T-helper 17 cell (primary cell): ENCODE measurements at regions not wholly inside any gene's neighbourhood (a gene's known extent, or its start where the extent isn't known, plus 50 kb on each side); places are given as distances from the start of the nearest gene placed in this dataset.
"Not testable (repeated sequence)": the region's sequence is repeated elsewhere in the genome, so short reads cannot be mapped to it uniquely, and the experiment has no call there.

ENCODE experiments used
- ATAC-seq: fragments of 150-1000 bp; cut with Tn5 transposase; 2 replicates; pipeline ENCODE4 v1.10.0; 2021; ENCODE audit warnings: mild to moderate bottlenecking, moderate library complexity
- DNase-seq, 3 donors: peaks; one replicate each; pipeline versions ENCODE4 v3.0.0 to v3.0.0-alpha.2; 2020 to 2021
- H3K9me3 ChIP-seq: one replicate; pipeline ENCODE4 v1.7.0; 2013; ENCODE audit warnings: low read length, mild to moderate bottlenecking; ENCODE audit not compliant: control insufficient read depth, poor library complexity, severe bottlenecking
- H3K27ac Mint-ChIP-seq: one replicate; pipeline ENCODE4 v1.8.0; 2022; ENCODE audit warnings: mild to moderate bottlenecking, moderate library complexity, mixed read lengths
- H3K27me3 Mint-ChIP-seq: one replicate; pipeline ENCODE4 v1.8.0; 2022; ENCODE audit warnings: mixed read lengths
- H3K36me3 Mint-ChIP-seq: one replicate; pipeline ENCODE4 v1.8.0; 2022; ENCODE audit warnings: low read depth, mixed read lengths
- H3K4me1 Mint-ChIP-seq: one replicate; pipeline ENCODE4 v1.8.0; 2022; ENCODE audit warnings: mild to moderate bottlenecking, mixed read lengths
- H3K4me3 Mint-ChIP-seq: one replicate; pipeline ENCODE4 v1.8.0; 2022; ENCODE audit warnings: mild to moderate bottlenecking, moderate library complexity, mixed read lengths

DNA sequence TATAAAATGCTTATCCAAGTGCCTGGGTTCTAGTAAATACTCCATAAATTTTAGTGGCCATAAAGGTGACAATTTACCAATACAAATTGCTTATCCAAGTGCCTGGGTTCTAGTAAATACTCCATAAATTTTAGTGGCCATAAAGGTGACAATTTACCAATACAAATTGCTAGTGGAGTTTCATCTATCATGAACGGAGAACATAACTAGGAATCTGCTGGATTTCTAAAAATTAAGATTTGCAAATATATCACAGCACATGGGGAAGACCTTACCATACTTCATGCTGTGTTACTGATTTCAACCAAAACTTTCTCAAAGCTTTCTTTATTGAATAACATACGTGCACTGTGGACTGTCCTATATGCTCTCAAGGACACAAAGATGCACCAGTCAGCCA, 1631.4 kb upstream of the FLRT2 start:
- not testable (repeated sequence) for ATAC-seq, H3K4me3 Mint-ChIP-seq, H3K27me3 Mint-ChIP-seq, DNase-seq, H3K4me1 Mint-ChIP-seq, H3K27ac Mint-ChIP-seq, H3K36me3 Mint-ChIP-seq, H3K9me3 ChIP-seq

DNA sequence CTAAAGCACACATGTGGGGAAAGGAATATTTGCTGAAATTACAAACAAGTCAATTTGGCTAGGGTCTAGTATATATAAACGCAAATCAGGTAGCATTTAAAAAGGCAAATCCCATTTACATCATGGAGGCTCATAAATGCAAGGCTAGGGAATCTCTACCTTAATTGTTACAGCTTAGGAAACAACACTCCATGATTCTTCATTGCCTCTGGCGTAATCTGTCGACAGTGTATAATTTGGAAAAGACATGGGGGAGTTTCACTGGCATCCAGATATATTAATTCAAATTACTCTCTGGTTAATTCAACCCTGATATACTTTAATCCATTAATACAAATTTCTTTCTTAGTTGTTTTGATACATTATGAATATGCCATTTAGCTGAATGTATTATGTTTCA, 1630.2 kb upstream of the FLRT2 start:
- Mint-ChIP-seq H3K4me1 (no peaks in the 10 kb centered on the region), H3K27me3 (no peaks in the 10 kb centered on the region)

DNA sequence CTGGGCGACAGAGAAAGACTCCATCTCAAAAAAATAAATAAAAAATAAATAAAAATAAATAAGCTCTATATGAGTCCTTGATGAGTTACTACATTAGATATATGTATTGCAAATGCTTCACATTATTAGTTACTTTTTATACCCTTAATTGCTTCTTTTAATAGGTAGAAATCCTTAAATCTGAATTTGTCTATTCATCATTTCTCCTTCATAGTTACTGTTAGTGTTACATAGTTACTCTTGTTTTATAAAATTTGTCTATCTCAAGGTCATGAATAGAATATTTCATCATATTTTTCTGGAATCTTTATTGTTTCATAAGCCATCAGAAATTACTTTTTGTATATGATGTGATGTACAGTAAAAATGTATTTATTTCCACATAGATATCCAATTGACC, 1624.8 kb upstream of the FLRT2 start:
- Mint-ChIP-seq H3K27ac (no peak overlapping the region), H3K36me3 (no peaks in the 10 kb centered on the region), H3K4me3 (no peak overlapping the region), H3K27me3 (no peaks in the 10 kb centered on the region), H3K4me1 (no peaks in the 10 kb centered on the region)
- no peaks in the 10 kb centered on the region for H3K9me3 ChIP-seq
- ATAC-seq (no peak), DNase-seq (no peak)

More for the DNA sequence above, 1630.2 kb upstream of the FLRT2 start:
- Mint-ChIP-seq H3K36me3 (no peaks in the 10 kb centered on the region), H3K4me3 (no peak overlapping the region), H3K27ac (no peak overlapping the region)
- no peak for DNase-seq
- no peaks in the 10 kb centered on the region for H3K9me3 ChIP-seq
- no peak for ATAC-seq

DNA sequence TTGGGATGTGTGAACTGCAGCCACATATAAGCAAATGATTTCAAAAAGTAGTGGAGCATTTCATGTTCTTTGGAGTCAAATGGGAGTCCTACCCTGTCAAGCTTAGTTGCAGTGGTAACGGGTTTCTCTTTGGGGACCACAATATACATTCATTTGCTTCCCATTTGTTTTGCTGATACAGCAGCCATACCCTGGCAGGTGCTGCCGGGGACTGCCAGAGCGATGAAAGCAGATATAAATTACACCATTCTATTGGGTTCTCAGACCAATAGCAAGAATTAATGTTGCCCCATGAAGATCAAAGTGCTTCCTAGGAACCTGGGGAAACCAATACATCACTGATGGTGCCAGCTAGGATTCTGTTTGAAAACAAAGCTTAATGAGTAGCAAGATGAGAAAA, 1621.5 kb upstream of the FLRT2 start:
- DNase-seq, result no peak
- Mint-ChIP-seq H3K4me3 (no peak overlapping the region), H3K27me3 (no peaks in the 10 kb centered on the region), H3K36me3 (no peaks in the 10 kb centered on the region), H3K4me1 (no peaks in the 10 kb centered on the region), H3K27ac (no peak overlapping the region)
- H3K9me3 ChIP-seq, result no peaks in the 10 kb centered on the region
- ATAC-seq, result no peak

DNA sequence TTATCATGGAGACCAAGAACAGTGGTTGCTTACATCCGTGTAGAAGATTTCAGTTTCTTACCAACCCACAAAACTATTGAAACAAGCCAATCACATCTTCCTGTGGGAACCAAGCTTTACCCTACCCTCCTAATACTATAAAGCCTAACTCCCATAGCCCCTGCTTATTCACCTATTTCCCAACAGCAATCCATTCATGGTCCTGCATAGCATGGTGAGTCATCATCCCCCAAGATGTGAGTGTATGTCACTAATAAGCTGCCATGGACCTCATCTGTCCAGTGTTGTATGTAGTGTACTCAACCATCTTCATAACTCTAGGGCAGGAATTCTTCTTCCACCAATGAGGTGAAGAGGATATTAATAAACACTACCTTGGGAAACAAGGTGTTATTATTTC, 1620.4 kb upstream of the FLRT2 start:
- no peak overlapping the region for H3K27ac Mint-ChIP-seq
- H3K4me3 Mint-ChIP-seq, result no peak overlapping the region
- no peaks in the 10 kb centered on the region for H3K4me1 Mint-ChIP-seq
- DNase-seq, result no peak
- no peaks in the 10 kb centered on the region for H3K27me3 Mint-ChIP-seq
- no peaks in the 10 kb centered on the region for H3K9me3 ChIP-seq
- no peaks in the 10 kb centered on the region for H3K36me3 Mint-ChIP-seq
- no peak for ATAC-seq

DNA sequence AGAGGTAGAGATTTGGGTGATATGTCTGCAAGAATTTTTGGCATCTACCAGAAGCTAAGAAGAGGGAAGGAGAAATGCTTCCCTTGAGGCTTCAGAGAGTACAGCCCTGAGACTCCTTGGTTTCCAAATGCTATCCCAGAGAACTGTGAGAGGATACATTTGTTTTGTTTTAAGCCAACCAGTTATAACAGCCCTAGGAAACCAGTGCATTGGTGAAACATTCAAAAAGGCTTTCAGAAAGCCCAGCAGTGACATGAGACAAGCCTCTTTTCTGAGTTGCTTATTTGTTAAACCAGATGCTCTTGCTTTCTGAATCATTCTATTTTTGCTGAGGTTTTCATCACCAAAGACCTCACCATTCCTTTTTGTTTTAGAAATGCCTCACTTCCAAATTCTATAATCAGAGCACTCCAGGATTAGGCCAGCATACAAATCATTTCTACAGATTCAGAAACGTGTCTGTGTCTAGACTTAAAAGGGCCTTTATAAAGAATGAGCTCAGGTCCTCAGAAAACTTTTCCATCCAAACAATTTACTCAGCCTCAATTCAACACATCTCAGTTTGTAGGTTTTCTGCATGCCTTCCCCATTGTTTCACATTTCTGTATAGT, 1617.8 kb upstream of the FLRT2 start:
- H3K27me3 Mint-ChIP-seq, result no peaks in the 10 kb centered on the region
- H3K4me1 Mint-ChIP-seq, result no peaks in the 10 kb centered on the region
- ATAC-seq, result no peak
- H3K36me3 Mint-ChIP-seq, result no peaks in the 10 kb centered on the region
- DNase-seq, result no peak
- no peaks in the 10 kb centered on the region for H3K9me3 ChIP-seq
- H3K4me3 Mint-ChIP-seq, result no peak overlapping the region
- no peak overlapping the region for H3K27ac Mint-ChIP-seq

DNA sequence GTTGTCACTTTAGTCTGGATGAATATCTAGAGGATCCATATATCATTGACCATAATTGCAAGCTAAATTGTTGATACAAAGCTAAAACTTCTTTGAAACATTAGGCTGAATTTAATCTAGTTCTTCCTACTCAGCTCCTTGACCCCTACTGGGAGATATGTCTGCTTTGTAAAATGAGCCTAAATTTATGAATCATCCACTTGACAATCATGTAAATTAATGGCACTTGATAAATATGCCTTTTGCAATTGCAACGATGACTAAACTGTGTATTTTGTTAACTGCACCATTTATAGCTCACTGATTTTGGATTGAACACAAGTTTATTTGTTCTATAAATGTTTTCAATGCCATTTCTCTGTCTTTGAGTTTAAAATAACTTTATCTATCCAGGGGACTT, 1616.5 kb upstream of the FLRT2 start:
- DNase-seq (no peak), ATAC-seq (no peak)
- H3K27ac Mint-ChIP-seq, result no peak overlapping the region
- H3K27me3 Mint-ChIP-seq, result no peaks in the 10 kb centered on the region
- H3K36me3 Mint-ChIP-seq, result no peaks in the 10 kb centered on the region
- no peaks in the 10 kb centered on the region for H3K4me1 Mint-ChIP-seq
- H3K9me3 ChIP-seq, result no peaks in the 10 kb centered on the region
- no peak overlapping the region for H3K4me3 Mint-ChIP-seq

DNA sequence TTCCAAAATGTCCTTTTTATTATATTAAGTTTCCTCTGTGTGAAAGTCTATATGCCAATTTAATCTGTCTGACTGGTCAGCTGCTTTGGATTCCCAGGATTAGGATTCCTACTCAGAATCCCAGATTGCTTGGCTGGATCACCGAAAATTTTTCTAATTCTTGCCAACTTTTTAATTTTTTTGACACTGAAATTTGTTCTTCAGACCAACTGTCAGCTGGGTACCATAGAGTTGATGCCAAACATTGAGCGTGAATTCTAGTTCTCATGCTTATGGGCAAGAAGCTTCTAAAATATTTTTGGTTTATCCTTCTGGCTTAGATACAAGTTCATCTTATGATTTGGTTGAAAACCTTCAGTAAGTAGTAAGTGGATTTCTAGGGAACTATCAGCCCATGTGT, 1611.4 kb upstream of the FLRT2 start:
- H3K27ac Mint-ChIP-seq, result no peak overlapping the region
- H3K4me3 Mint-ChIP-seq, result no peak overlapping the region
- H3K36me3 Mint-ChIP-seq, result no peaks in the 10 kb centered on the region
- ATAC-seq (no peak), DNase-seq (no peak)
- no peaks in the 10 kb centered on the region for H3K4me1 Mint-ChIP-seq
- no peaks in the 10 kb centered on the region for H3K9me3 ChIP-seq
- H3K27me3 Mint-ChIP-seq, result no peaks in the 10 kb centered on the region

DNA sequence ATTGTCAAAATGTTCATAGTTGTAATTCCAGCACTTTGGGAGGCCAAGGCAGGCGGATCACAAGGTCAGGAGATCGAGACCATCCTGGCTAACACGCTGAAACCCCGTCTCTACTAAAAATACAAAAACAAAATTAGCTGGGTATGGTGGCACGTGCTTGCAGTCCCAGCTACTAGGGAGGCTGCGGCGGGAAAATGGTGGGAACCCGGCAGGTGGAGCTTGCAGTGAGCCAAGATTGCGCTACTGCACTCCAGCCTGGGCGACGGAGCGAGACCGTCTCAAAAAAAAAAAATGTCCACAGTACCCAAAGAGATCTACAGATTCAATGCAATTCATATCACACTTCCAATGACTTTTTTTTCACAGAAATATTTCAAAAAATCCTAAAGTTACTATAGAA, 1610.3 kb upstream of the FLRT2 start:
- H3K9me3 ChIP-seq, H3K27ac Mint-ChIP-seq, DNase-seq, H3K27me3 Mint-ChIP-seq, H3K4me1 Mint-ChIP-seq, H3K36me3 Mint-ChIP-seq, H3K4me3 Mint-ChIP-seq, ATAC-seq: not testable (repeated sequence)

DNA sequence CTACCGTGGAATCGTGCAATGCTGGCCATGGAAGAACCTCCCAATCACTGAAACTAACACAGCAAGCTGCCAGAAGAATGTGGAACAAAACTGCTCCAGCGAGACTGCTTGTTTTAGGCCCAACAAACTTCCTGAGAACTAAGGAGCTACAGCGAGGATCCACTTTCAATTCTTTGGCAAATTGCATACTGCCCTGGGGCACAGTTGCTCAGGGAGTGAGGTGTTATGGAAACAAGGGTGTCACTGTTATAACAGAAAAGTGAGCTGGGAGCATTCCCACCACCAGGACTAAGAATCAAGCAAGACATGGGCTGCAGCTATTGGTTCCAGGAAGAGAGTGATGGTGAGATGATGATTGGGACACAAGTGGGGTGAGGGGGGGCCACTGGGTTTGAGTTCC, 1606.1 kb upstream of the FLRT2 start:
- no peaks in the 10 kb centered on the region for H3K36me3 Mint-ChIP-seq
- no peak for ATAC-seq
- no peak overlapping the region for H3K27ac Mint-ChIP-seq

DNA sequence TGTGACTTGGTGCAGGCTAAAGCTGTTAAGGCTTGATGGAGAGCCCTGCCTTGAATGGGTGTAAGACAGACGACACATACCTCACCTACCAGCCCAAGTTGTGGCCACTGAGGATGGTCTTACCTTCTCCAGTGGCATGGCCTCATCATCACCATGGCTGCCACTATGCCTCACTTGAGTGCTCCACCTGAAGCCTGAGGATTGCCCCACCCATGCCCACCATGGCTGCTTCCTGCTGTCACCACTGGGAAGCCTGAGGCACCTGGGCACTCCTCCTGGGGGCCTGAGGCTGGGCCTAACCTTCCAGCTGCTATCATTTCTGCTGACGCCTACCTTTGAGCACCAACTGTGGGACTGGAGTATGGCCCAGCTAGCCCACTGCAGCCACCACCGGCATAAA, 1605.7 kb upstream of the FLRT2 start:
- no peaks in the 10 kb centered on the region for H3K27me3 Mint-ChIP-seq
- H3K9me3 ChIP-seq, result no peaks in the 10 kb centered on the region
- no peaks in the 10 kb centered on the region for H3K36me3 Mint-ChIP-seq
- H3K4me3 Mint-ChIP-seq, result no peak overlapping the region
- no peak for DNase-seq
- no peaks in the 10 kb centered on the region for H3K4me1 Mint-ChIP-seq
- no peak overlapping the region for H3K27ac Mint-ChIP-seq
- no peak for ATAC-seq

More for the DNA sequence above, 1606.1 kb upstream of the FLRT2 start:
- H3K27me3 Mint-ChIP-seq, result no peaks in the 10 kb centered on the region
- DNase-seq, result no peak
- no peaks in the 10 kb centered on the region for H3K9me3 ChIP-seq
- H3K4me1 Mint-ChIP-seq, result no peaks in the 10 kb centered on the region
- no peak overlapping the region for H3K4me3 Mint-ChIP-seq

DNA sequence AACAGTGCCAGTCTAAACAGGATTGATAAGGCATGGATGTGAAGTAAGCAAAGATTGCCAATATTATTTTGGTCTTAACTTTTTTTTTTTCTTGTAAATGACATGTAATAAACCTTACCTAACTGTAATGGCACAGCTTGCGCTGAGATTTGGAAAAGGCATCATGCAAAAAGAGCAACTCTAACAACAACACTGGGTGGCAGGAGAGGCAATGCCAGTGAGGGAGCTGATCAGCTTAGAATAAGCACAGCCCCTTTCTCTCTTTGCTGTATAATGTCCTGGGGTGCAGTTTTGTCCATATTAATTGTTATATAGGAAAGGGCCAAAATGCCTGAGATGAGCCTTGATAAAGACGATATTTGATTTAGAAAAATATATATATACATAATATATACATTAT, 1589.7 kb upstream of the FLRT2 start:
- H3K27me3 Mint-ChIP-seq, result no peaks in the 10 kb centered on the region
- no peak for ATAC-seq
- H3K9me3 ChIP-seq, result no peaks in the 10 kb centered on the region

DNA sequence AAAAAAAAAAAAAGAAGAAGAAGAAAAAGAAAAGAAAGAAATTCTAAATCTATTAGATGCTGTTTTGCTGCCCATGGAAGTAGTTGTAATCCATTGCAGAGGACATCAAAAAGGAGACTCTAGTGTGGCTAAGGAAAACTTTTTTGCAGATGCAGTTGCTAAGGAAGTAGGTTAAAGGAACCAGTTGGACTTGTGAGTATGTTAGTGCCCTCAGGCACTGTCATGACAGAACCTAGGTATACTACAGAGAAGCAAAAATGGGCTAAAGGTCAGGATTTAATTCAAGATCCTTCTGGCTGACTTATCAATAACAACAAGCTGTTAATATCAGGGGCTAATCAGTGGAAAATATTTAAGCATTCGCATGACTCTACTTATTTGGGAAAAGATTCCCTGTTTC, 1571.6 kb upstream of the FLRT2 start:
- DNase-seq (no peak), ATAC-seq (no peak)
- Mint-ChIP-seq H3K4me1 (no peaks in the 10 kb centered on the region), H3K27me3 (no peaks in the 10 kb centered on the region), H3K4me3 (no peak overlapping the region), H3K36me3 (no peaks in the 10 kb centered on the region), H3K27ac (no peak overlapping the region)
- peaks cover 2% of the 10 kb centered on the region for H3K9me3 ChIP-seq

More for the DNA sequence above, 1589.7 kb upstream of the FLRT2 start:
- no peak for DNase-seq
- Mint-ChIP-seq H3K27ac (no peak overlapping the region), H3K4me1 (no peaks in the 10 kb centered on the region), H3K4me3 (no peak overlapping the region), H3K36me3 (no peaks in the 10 kb centered on the region)

DNA sequence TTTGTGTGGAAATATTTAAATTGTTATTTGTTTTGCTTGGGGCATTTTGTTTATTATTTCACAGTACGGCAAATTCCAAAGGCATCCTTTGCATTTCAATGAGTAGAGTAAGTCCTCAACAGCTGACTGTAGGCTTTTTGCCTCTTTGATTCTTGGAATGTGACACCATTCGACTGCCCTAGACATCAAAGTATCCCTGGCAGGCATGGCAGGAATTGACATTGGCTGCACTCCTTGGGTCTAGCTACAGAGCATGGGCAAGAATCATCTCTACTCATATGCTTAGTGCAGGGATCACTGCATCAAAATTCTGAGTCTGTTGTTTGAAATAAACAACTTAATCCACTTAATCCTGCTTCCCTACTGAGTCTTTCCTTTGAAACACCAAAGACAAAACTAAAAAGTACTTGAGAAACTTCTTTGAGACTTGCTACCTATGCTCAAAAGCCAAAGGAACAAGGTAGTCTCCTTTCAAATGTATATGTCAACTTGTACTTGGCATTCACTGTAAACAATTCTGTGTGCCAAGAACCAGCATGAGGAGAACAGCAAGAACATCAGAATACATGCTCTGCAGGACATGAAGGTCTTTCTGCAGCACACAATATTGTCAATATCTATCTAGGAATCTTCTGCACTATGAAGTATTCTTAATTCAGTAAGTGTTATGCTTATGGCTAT, 1569.0 kb upstream of the FLRT2 start:
- DNase-seq (no peak), ATAC-seq (no peak)
- no peak overlapping the region for H3K4me3 Mint-ChIP-seq
- peaks cover 2% of the 10 kb centered on the region for H3K9me3 ChIP-seq
- no peak overlapping the region for H3K27ac Mint-ChIP-seq
- H3K36me3 Mint-ChIP-seq, result no peaks in the 10 kb centered on the region
- no peaks in the 10 kb centered on the region for H3K27me3 Mint-ChIP-seq
- H3K4me1 Mint-ChIP-seq, result no peaks in the 10 kb centered on the region
